NCI-H446 treated with DMSO at 0.1 percent for 48 hours (cell line): ENCODE measurements at regions not wholly inside any gene's neighbourhood (a gene's known extent, or its start where the extent isn't known, plus 50 kb on each side); places are given as distances from the start of the nearest gene placed in this dataset.
"Not testable (repeated sequence)": the region's sequence is repeated elsewhere in the genome, so short reads cannot be mapped to it uniquely, and the experiment has no call there.

Source experiments
- DNase-seq: peaks from one replicate; lab custom pipeline; 2025; lab: John Stamatoyannopoulos, UW

- DNase-seq: no peak
Observed at GRCh38 chr2:66103581-66103980, 331.3 kb upstream of the MEIS1 start.

- no peak for DNase-seq
Observed at GRCh38 chr2:66101206-66101605, 333.7 kb upstream of the MEIS1 start.

- DNase-seq: no peak
Observed at GRCh38 chr2:66095820-66096345, 339.0 kb upstream of the MEIS1 start.

- not testable (repeated sequence) for DNase-seq
Observed at GRCh38 chr2:66094689-66095088, 340.2 kb upstream of the MEIS1 start.

- DNase-seq: no peak
Observed at GRCh38 chr2:66093371-66093770, 341.6 kb upstream of the MEIS1 start.

GRCh38 chr2:66084948-66085590, 349.9 kb upstream of the MEIS1 start:
- no peak for DNase-seq

GRCh38 chr2:66082581-66082980, 352.3 kb upstream of the MEIS1 start:
- DNase-seq: no peak

- DNase-seq: no peak
Observed at GRCh38 chr2:66080127-66080526, 354.8 kb upstream of the MEIS1 start.

GRCh38 chr2:66073172-66073571, 361.8 kb upstream of the MEIS1 start:
- no peak for DNase-seq

- DNase-seq: no peak
Observed at GRCh38 chr2:66070721-66071602, 364.0 kb upstream of the MEIS1 start.

GRCh38 chr2:66069937-66070720, 364.8 kb upstream of the MEIS1 start:
- DNase-seq: no peak

- DNase-seq: no peak
Observed at GRCh38 chr2:66066032-66066431, 368.9 kb upstream of the MEIS1 start.

- no peak for DNase-seq
Observed at GRCh38 chr2:66059332-66059731, 375.6 kb upstream of the MEIS1 start.

GRCh38 chr2:66058675-66059074, 376.2 kb upstream of the MEIS1 start:
- DNase-seq: no peak

- no peak for DNase-seq
Observed at GRCh38 chr2:66057844-66058243, 377.1 kb upstream of the MEIS1 start.

GRCh38 chr2:66050392-66050791, 384.5 kb upstream of the MEIS1 start:
- no peak for DNase-seq

- no peak for DNase-seq
Observed at GRCh38 chr2:66048667-66049066, 386.3 kb upstream of the MEIS1 start.

- DNase-seq: no peak
Observed at GRCh38 chr2:66041902-66042657, 392.8 kb upstream of the MEIS1 start.

GRCh38 chr2:66036948-66037347, 398.0 kb upstream of the MEIS1 start:
- DNase-seq: no peak

- no peak for DNase-seq
Observed at GRCh38 chr2:66034467-66034866, 400.5 kb upstream of the MEIS1 start.

GRCh38 chr2:66032226-66032775, 402.6 kb upstream of the MEIS1 start:
- DNase-seq: no peak
